HG03159 (cell line): ENCODE measurements at regions not wholly inside any gene's neighbourhood (a gene's known extent, or its start where the extent isn't known, plus 50 kb on each side); places are given as distances from the start of the nearest gene placed in this dataset.

Experiments
- ATAC-seq: cut with Tn5 transposase; IDR thresholded peaks from one replicate; pipeline ENCODE4 v1.9.1; 2021; ENCODE audit warnings: mild to moderate bottlenecking, moderate library complexity; ENCODE audit not compliant: unreplicated experiment

- no peak for ATAC-seq
These were observed 110.0 kb downstream of the TRIB2 start for GRCh38 chr2:12826781-12827180.

- ATAC-seq = no peak
These were observed 111.0 kb downstream of the TRIB2 start for GRCh38 chr2:12827721-12828120.

GRCh38 chr2:12828980-12829379 lies 112.2 kb downstream of the TRIB2 start:
- no peak for ATAC-seq

GRCh38 chr2:12831016-12831415 lies 114.3 kb downstream of the TRIB2 start:
- ATAC-seq = no peak

GRCh38 chr2:12834239-12834638 lies 117.5 kb downstream of the TRIB2 start:
- no peak for ATAC-seq

- ATAC-seq = no peak
These were observed 119.0 kb downstream of the TRIB2 start for GRCh38 chr2:12835733-12836132.

GRCh38 chr2:12839339-12839738 lies 122.6 kb downstream of the TRIB2 start:
- no peak for ATAC-seq

GRCh38 chr2:12841021-12841420 lies 124.3 kb downstream of the TRIB2 start:
- no peak for ATAC-seq

GRCh38 chr2:12842917-12843316 lies 126.2 kb downstream of the TRIB2 start:
- ATAC-seq = no peak

GRCh38 chr2:12844511-12844910 lies 127.8 kb downstream of the TRIB2 start:
- no peak for ATAC-seq

GRCh38 chr2:12847694-12848575 lies 131.2 kb downstream of the TRIB2 start:
- no peak for ATAC-seq

GRCh38 chr2:12852135-12852534 lies 135.4 kb downstream of the TRIB2 start:
- no peak for ATAC-seq

- ATAC-seq = no peak
These were observed 137.3 kb downstream of the TRIB2 start for GRCh38 chr2:12854001-12854530.

- no peak for ATAC-seq
These were observed 138.8 kb downstream of the TRIB2 start for GRCh38 chr2:12855508-12855907.

GRCh38 chr2:12856934-12857601 lies 140.3 kb downstream of the TRIB2 start:
- ATAC-seq = no peak

- no peak for ATAC-seq
These were observed 141.2 kb downstream of the TRIB2 start for GRCh38 chr2:12857891-12858290.

- no peak for ATAC-seq
These were observed 142.1 kb downstream of the TRIB2 start for GRCh38 chr2:12858786-12859185.

- no peak for ATAC-seq
These were observed 144.7 kb downstream of the TRIB2 start for GRCh38 chr2:12861344-12861930.

- ATAC-seq = no peak
These were observed 145.8 kb downstream of the TRIB2 start for GRCh38 chr2:12862541-12862940.

- no peak for ATAC-seq
These were observed 147.2 kb downstream of the TRIB2 start for GRCh38 chr2:12863937-12864336.

- ATAC-seq = no peak
These were observed 151.0 kb downstream of the TRIB2 start for GRCh38 chr2:12867631-12868287.
